GM12892 (cell line): ENCODE measurements at regions not wholly inside any gene's neighbourhood (a gene's known extent, or its start where the extent isn't known, plus 50 kb on each side); places are given as distances from the start of the nearest gene placed in this dataset.

ENCODE experiments used
- POLR2A ChIP-seq: IDR thresholded peaks from 2 replicates; pipeline ENCODE4 v1.6.1; 2011; ENCODE audit warnings: low read depth, low read length, control low read depth
- POLR2AphosphoS5 ChIP-seq: IDR thresholded peaks from 2 replicates; pipeline ENCODE4 v1.6.1; 2011; ENCODE audit warnings: low read depth, low read length, control low read depth
- TAF1 ChIP-seq: IDR thresholded peaks from 2 replicates; pipeline ENCODE4 v1.6.1; 2011; ENCODE audit warnings: low read depth, mild to moderate bottlenecking, control low read depth, low read length, borderline replicate concordance

GRCh38 chr2:230644356-230644935, 68.2 kb upstream of the CAB39 start:
- no peak for TF ChIP-seq POLR2A
- no peak for TF ChIP-seq POLR2AphosphoS5
- no peak for TF ChIP-seq TAF1
